HL-60 (cell line): ENCODE measurements at regions not wholly inside any gene's neighbourhood (a gene's known extent, or its start where the extent isn't known, plus 50 kb on each side); places are given as distances from the start of the nearest gene placed in this dataset.

Source experiments
- DNase-seq, 2 experiments: peaks; one replicate each; pipeline ENCODE4 v3.0.0-alpha.2; 2010 to 2020; ENCODE audit warnings: low read depth in 1 of 2, low spot score in 1 of 2
- H3K27ac ChIP-seq: fragments of 250-450 bp; sonication (Bioruptor Pico); replicated peaks from 2 replicates; pipeline ENCODE4 v1.5.1; 2020; ENCODE audit warnings: mild to moderate bottlenecking, moderate library complexity
- H3K27me3 ChIP-seq: fragments of 250-450 bp; sonication (Bioruptor Pico); 2 replicates; pipeline ENCODE4 v1.5.1; 2021; ENCODE audit warnings: mild to moderate bottlenecking, moderate library complexity; ENCODE audit not compliant: insufficient read depth, poor library complexity, severe bottlenecking
- H3K4me3 ChIP-seq: replicated peaks from 2 replicates; pipeline ENCODE4 v1.5.1; 2011; ENCODE audit warnings: mild to moderate bottlenecking, control low read depth, low read length; ENCODE audit not compliant: insufficient read depth
- GABPA ChIP-seq: IDR thresholded peaks from 2 replicates; pipeline ENCODE4 v1.6.1; 2012; ENCODE audit warnings: low read depth
- POLR2AphosphoS5 ChIP-seq: IDR thresholded peaks from 2 replicates; pipeline ENCODE4 v1.6.1; 2012; ENCODE audit warnings: low read depth
- SPI1 ChIP-seq: IDR thresholded peaks from 2 replicates; pipeline ENCODE4 v1.6.1; 2012; ENCODE audit warnings: low read depth, mild to moderate bottlenecking, borderline replicate concordance
- TF ChIP-seq, protein P1 (sequence below): IDR thresholded peaks from one replicate; pipeline ENCODE4 v1.5.1; 2011; ENCODE audit warnings: low read length, control low read depth, inconsistent platforms; ENCODE audit not compliant: insufficient read depth
- TF ChIP-seq, protein P2 (sequence below): IDR thresholded peaks from 2 replicates; pipeline ENCODE4 v1.6.1; 2012; ENCODE audit warnings: low read depth; ENCODE audit not compliant: insufficient replicate concordance

DNA sequence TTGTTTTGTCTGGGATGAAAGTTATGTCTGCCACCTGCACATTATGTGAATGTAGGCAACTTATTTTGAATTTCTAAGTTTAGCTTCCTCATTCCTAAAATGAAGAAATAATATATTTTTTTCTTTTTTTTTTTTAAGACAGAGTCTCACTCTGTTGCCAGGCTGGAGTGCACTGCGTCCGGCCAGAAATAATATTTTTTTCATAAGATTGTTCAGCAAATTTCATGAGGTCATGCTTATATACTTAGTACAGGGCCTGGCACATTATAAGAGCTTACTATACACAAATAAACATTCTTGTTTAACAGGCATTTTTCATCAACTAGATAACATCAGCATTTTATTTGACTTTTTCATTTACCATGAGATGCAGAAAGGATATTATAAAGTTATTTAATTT is 368.5 kb downstream of the GABRG2 start:
- Histone ChIP-seq H3K27ac (no peak overlapping the region), H3K4me3 (no peak overlapping the region), H3K27me3 (no peaks in the 10 kb centered on the region)
- DNase-seq, result no peak
- TF ChIP-seq, protein P1, sequence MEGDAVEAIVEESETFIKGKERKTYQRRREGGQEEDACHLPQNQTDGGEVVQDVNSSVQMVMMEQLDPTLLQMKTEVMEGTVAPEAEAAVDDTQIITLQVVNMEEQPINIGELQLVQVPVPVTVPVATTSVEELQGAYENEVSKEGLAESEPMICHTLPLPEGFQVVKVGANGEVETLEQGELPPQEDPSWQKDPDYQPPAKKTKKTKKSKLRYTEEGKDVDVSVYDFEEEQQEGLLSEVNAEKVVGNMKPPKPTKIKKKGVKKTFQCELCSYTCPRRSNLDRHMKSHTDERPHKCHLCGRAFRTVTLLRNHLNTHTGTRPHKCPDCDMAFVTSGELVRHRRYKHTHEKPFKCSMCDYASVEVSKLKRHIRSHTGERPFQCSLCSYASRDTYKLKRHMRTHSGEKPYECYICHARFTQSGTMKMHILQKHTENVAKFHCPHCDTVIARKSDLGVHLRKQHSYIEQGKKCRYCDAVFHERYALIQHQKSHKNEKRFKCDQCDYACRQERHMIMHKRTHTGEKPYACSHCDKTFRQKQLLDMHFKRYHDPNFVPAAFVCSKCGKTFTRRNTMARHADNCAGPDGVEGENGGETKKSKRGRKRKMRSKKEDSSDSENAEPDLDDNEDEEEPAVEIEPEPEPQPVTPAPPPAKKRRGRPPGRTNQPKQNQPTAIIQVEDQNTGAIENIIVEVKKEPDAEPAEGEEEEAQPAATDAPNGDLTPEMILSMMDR, result no peak
- TF ChIP-seq SPI1 (no peak), GABPA (no peak), POLR2AphosphoS5 (no peak)
- TF ChIP-seq, protein P2, sequence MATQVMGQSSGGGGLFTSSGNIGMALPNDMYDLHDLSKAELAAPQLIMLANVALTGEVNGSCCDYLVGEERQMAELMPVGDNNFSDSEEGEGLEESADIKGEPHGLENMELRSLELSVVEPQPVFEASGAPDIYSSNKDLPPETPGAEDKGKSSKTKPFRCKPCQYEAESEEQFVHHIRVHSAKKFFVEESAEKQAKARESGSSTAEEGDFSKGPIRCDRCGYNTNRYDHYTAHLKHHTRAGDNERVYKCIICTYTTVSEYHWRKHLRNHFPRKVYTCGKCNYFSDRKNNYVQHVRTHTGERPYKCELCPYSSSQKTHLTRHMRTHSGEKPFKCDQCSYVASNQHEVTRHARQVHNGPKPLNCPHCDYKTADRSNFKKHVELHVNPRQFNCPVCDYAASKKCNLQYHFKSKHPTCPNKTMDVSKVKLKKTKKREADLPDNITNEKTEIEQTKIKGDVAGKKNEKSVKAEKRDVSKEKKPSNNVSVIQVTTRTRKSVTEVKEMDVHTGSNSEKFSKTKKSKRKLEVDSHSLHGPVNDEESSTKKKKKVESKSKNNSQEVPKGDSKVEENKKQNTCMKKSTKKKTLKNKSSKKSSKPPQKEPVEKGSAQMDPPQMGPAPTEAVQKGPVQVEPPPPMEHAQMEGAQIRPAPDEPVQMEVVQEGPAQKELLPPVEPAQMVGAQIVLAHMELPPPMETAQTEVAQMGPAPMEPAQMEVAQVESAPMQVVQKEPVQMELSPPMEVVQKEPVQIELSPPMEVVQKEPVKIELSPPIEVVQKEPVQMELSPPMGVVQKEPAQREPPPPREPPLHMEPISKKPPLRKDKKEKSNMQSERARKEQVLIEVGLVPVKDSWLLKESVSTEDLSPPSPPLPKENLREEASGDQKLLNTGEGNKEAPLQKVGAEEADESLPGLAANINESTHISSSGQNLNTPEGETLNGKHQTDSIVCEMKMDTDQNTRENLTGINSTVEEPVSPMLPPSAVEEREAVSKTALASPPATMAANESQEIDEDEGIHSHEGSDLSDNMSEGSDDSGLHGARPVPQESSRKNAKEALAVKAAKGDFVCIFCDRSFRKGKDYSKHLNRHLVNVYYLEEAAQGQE, result no peak

DNA sequence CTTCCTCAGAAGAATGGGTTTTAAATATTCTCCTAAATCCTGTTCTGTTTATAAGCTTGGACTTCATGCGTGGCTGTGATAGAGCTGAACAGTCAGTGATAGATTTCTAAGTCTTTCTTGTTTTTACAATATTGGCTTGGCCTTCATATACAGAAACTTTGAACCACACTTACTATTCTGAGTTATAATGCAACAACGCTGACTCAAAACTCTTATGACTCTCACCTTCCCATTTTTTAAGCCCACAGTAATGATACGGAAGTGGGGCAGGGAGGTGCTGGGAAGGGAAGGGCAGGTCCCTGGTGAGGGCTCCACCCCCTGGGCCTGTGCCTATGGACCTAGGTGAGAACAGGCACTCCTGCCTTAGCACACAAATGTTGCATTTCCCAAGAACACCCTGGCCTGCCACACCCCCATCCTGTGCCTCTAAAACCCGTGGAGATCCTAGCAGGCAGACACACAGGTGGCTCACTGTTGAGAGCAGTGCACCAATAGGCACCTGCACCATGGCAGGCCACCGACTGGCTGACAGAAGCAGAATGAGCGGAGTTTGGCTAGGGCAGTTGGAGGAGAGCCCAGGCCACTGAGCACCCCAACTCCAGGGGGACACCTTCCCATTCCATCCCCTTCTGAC is 376.7 kb downstream of the GABRG2 start:
- Histone ChIP-seq H3K27me3 (no peaks in the 10 kb centered on the region), H3K4me3 (no peak overlapping the region), H3K27ac (no peak overlapping the region)
- no peak for DNase-seq
- TF ChIP-seq, protein P2, result no peak
- TF ChIP-seq, protein P1, result no peak
- TF ChIP-seq POLR2AphosphoS5 (no peak), SPI1 (no peak), GABPA (no peak)

DNA sequence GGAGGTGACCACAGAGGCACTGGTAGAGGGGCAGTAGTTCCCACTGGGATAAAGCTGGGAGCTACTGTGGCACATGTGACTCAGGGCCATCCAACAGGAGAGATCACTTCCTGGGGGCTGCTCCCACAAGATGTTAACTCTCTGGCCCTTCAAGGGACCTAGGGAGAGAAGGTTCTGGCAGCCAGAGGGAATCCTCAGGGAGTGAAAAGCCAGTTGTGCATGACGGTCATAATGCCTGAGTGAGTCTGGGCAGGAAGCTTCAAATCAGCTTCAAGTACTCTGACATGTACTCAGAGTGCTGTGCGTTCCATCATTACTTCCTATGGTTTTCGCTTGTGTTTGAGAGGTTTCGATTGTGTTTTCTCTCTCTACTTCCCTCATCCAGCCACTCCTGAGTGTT is 388.5 kb downstream of the GABRG2 start:
- Histone ChIP-seq H3K27ac (no peak overlapping the region), H3K27me3 (no peaks in the 10 kb centered on the region), H3K4me3 (no peak overlapping the region)
- no peak for TF ChIP-seq SPI1
- TF ChIP-seq GABPA, result no peak
- TF ChIP-seq, protein P1, result no peak
- TF ChIP-seq POLR2AphosphoS5, result no peak
- TF ChIP-seq, protein P2, result no peak
- DNase-seq, result no peak
